CD4-positive, CD25-positive, alpha-beta regulatory T cell (primary cell): ENCODE measurements at regions not wholly inside any gene's neighbourhood (a gene's known extent, or its start where the extent isn't known, plus 50 kb on each side); places are given as distances from the start of the nearest gene placed in this dataset.
A peak's percentile ranks its signal among the peaks of the same experiment; 100 is the strongest.

Source experiments
- ATAC-seq, 2 donors: fragments of 150-1000 bp; cut with Tn5 transposase; one replicate each; pipeline ENCODE4 v1.10.0; 2021; ENCODE audit warnings: low read depth in 2 of 2, moderate number of reproducible peaks in 2 of 2, moderate library complexity in 1 of 2
- DNase-seq, 3 donors: peaks; one replicate each; pipeline versions ENCODE4 v3.0.0 to v3.0.0-alpha.2; 2012 to 2022; ENCODE audit warnings: mixed read lengths in 1 of 3
- H3K27ac ChIP-seq: one replicate; pipeline ENCODE4 v1.7.0; 2013; ENCODE audit warnings: mild to moderate bottlenecking, low read length; ENCODE audit not compliant: insufficient read depth, poor library complexity, severe bottlenecking
- H3K27me3 ChIP-seq: one replicate; pipeline ENCODE4 v1.7.0; 2013; ENCODE audit warnings: low read length; ENCODE audit not compliant: control insufficient read depth, insufficient read depth
- H3K36me3 ChIP-seq: one replicate; pipeline ENCODE4 v1.7.0; 2013; ENCODE audit warnings: mild to moderate bottlenecking, low read length, moderate library complexity; ENCODE audit not compliant: control insufficient read depth, insufficient read depth
- H3K4me1 ChIP-seq: 2 replicates; pipeline ENCODE4 v1.7.0; 2013; ENCODE audit warnings: mild to moderate bottlenecking, low read length; ENCODE audit not compliant: insufficient read depth, control insufficient read depth, poor library complexity, severe bottlenecking
- H3K4me3 ChIP-seq: one replicate; pipeline ENCODE4 v1.7.0; 2013; ENCODE audit warnings: low read depth, mild to moderate bottlenecking, low read length, moderate library complexity
- H3K9me3 ChIP-seq, 2 experiments: 1 replicate in 1 of 2; 2 replicates in 1 of 2; pipeline ENCODE4 v1.7.0; 2013; ENCODE audit warnings: low read length in 2 of 2, mild to moderate bottlenecking in 1 of 2, moderate library complexity in 1 of 2; ENCODE audit not compliant: control insufficient read depth in 2 of 2
- H3K27ac Mint-ChIP-seq, 3 donors: one replicate each; pipeline ENCODE4 v1.8.0; 2020 to 2022; ENCODE audit warnings: mild to moderate bottlenecking in 3 of 3, mixed read lengths in 3 of 3, moderate library complexity in 2 of 3
- H3K27me3 Mint-ChIP-seq: one replicate; pipeline ENCODE4 v1.8.0; 2022; ENCODE audit warnings: mild to moderate bottlenecking, mixed read lengths
- H3K36me3 Mint-ChIP-seq: one replicate; pipeline ENCODE4 v1.8.0; 2020; ENCODE audit warnings: mixed read lengths
- H3K4me1 Mint-ChIP-seq, 4 donors: one replicate each; pipeline ENCODE4 v1.8.0; 2020 to 2022; ENCODE audit warnings: mixed read lengths in 4 of 4, mild to moderate bottlenecking in 1 of 4
- H3K4me3 Mint-ChIP-seq, 4 donors: one replicate each; pipeline ENCODE4 v1.8.0; 2020 to 2022; ENCODE audit warnings: mild to moderate bottlenecking in 4 of 4, mixed read lengths in 4 of 4, moderate library complexity in 3 of 4
- H3K9me3 Mint-ChIP-seq, 7 donors: one replicate each; pipeline ENCODE4 v1.8.0; 2020 to 2022; ENCODE audit warnings: mixed read lengths in 7 of 7, mild to moderate bottlenecking in 3 of 7, moderate library complexity in 2 of 7

GRCh38 chr1:104884939-104885338 lies 1135.2 kb downstream of the AMY1C start:
- H3K4me3 ChIP-seq, result no peak overlapping the region
- no peak overlapping the region for H3K27ac ChIP-seq
- no peaks in the 10 kb centered on the region for H3K27me3 ChIP-seq
- Mint-ChIP-seq H3K27ac (no peak overlapping the region), H3K4me1 (no peaks in the 10 kb centered on the region), H3K27me3 (no peaks in the 10 kb centered on the region), H3K9me3 (peaks cover 0 to 24% (median 5%) of the 10 kb centered on the region in 7 donors), H3K4me3 (no peak overlapping the region), H3K36me3 (no peaks in the 10 kb centered on the region)
- DNase-seq, result no peak
- no peaks in the 10 kb centered on the region for H3K36me3 ChIP-seq
- ATAC-seq, result no peak
- H3K9me3 ChIP-seq, result peaks cover 0 to 5% of the 10 kb centered on the region in 2 experiments
- no peaks in the 10 kb centered on the region for H3K4me1 ChIP-seq

- Histone ChIP-seq H3K9me3 (peaks cover 0 to 11% of the 10 kb centered on the region in 2 experiments), H3K4me1 (no peaks in the 10 kb centered on the region), H3K27me3 (no peaks in the 10 kb centered on the region), H3K36me3 (no peaks in the 10 kb centered on the region), H3K4me3 (no peak overlapping the region), H3K27ac (no peak overlapping the region)
- Mint-ChIP-seq H3K4me3 (no peak overlapping the region), H3K36me3 (no peaks in the 10 kb centered on the region), H3K9me3 (peaks cover 0 to 24% (median 5%) of the 10 kb centered on the region in 7 donors), H3K27ac (no peak overlapping the region), H3K27me3 (no peaks in the 10 kb centered on the region), H3K4me1 (no peaks in the 10 kb centered on the region)
- DNase-seq (no peak), ATAC-seq (no peak)
These were observed 1155.6 kb downstream of the AMY1C start for GRCh38 chr1:104905322-104905721.

- H3K36me3 Mint-ChIP-seq, result no peaks in the 10 kb centered on the region
These were observed 1156.4 kb downstream of the AMY1C start for GRCh38 chr1:104906141-104906540.

GRCh38 chr1:104919188-104919587 lies 1169.5 kb downstream of the AMY1C start:
- ATAC-seq, result no peak
- DNase-seq, result no peak
- H3K27ac ChIP-seq, result no peak overlapping the region
- no peaks in the 10 kb centered on the region for H3K36me3 ChIP-seq
- H3K27ac Mint-ChIP-seq, result no peak overlapping the region
- H3K4me3 Mint-ChIP-seq, result no peak overlapping the region
- H3K4me1 ChIP-seq, result no peaks in the 10 kb centered on the region
- H3K27me3 Mint-ChIP-seq, result no peaks in the 10 kb centered on the region
- H3K27me3 ChIP-seq, result no peaks in the 10 kb centered on the region
- H3K4me1 Mint-ChIP-seq, result no peaks in the 10 kb centered on the region
- H3K9me3 Mint-ChIP-seq, result peaks cover 5 to 22% (median 15%) of the 10 kb centered on the region in 7 donors
- H3K9me3 ChIP-seq, result peaks cover 0 to 3% of the 10 kb centered on the region in 2 experiments
- no peaks in the 10 kb centered on the region for H3K36me3 Mint-ChIP-seq
- H3K4me3 ChIP-seq, result no peak overlapping the region

More at GRCh38 chr1:104906141-104906540, 1156.4 kb downstream of the AMY1C start:
- peaks cover 0 to 11% of the 10 kb centered on the region in 2 experiments for H3K9me3 ChIP-seq
- no peak for DNase-seq
- no peak overlapping the region for H3K27ac Mint-ChIP-seq
- H3K4me1 Mint-ChIP-seq, result no peaks in the 10 kb centered on the region
- ATAC-seq, result no peak
- H3K4me1 ChIP-seq, result no peaks in the 10 kb centered on the region
- no peak overlapping the region for H3K27ac ChIP-seq
- peaks cover 0 to 25% (median 6%) of the 10 kb centered on the region in 7 donors for H3K9me3 Mint-ChIP-seq
- H3K27me3 Mint-ChIP-seq, result no peaks in the 10 kb centered on the region
- H3K36me3 ChIP-seq, result no peaks in the 10 kb centered on the region
- no peaks in the 10 kb centered on the region for H3K27me3 ChIP-seq
- no peak overlapping the region for H3K4me3 Mint-ChIP-seq
- no peak overlapping the region for H3K4me3 ChIP-seq

GRCh38 chr1:104921525-104921924 lies 1171.8 kb downstream of the AMY1C start:
- Histone ChIP-seq H3K4me1 (no peaks in the 10 kb centered on the region), H3K9me3 (peaks cover 0 to 3% of the 10 kb centered on the region in 2 experiments), H3K27ac (no peak overlapping the region), H3K36me3 (no peaks in the 10 kb centered on the region), H3K27me3 (no peaks in the 10 kb centered on the region), H3K4me3 (no peak overlapping the region)
- Mint-ChIP-seq H3K4me1 (no peaks in the 10 kb centered on the region), H3K27me3 (no peaks in the 10 kb centered on the region), H3K36me3 (no peaks in the 10 kb centered on the region), H3K4me3 (no peak overlapping the region), H3K27ac (no peak overlapping the region), H3K9me3 (peaks cover 3 to 27% (median 12%) of the 10 kb centered on the region in 7 donors)
- no peak for ATAC-seq
- no peak for DNase-seq

GRCh38 chr1:104923075-104923474 lies 1173.4 kb downstream of the AMY1C start:
- Mint-ChIP-seq H3K27me3 (no peaks in the 10 kb centered on the region), H3K4me3 (no peak overlapping the region), H3K4me1 (no peaks in the 10 kb centered on the region), H3K27ac (no peak overlapping the region), H3K36me3 (no peaks in the 10 kb centered on the region), H3K9me3 (peaks cover 4 to 30% (median 13%) of the 10 kb centered on the region in 7 donors)
- no peak overlapping the region for H3K27ac ChIP-seq
- no peaks in the 10 kb centered on the region for H3K27me3 ChIP-seq
- no peaks in the 10 kb centered on the region for H3K36me3 ChIP-seq
- DNase-seq (no peak), ATAC-seq (no peak)
- H3K9me3 ChIP-seq, result peaks cover 0 to 4% of the 10 kb centered on the region in 2 experiments
- no peaks in the 10 kb centered on the region for H3K4me1 ChIP-seq
- no peak overlapping the region for H3K4me3 ChIP-seq

GRCh38 chr1:104929280-104929679 lies 1179.6 kb downstream of the AMY1C start:
- ATAC-seq (no peak), DNase-seq (no peak)
- Mint-ChIP-seq H3K27me3 (no peaks in the 10 kb centered on the region), H3K27ac (peak overlapping the region in 1 of 3 donors; percentile 43), H3K4me3 (no peak overlapping the region), H3K36me3 (no peaks in the 10 kb centered on the region), H3K9me3 (peaks cover 0 to 34% (median 13%) of the 10 kb centered on the region in 7 donors), H3K4me1 (no peaks in the 10 kb centered on the region)
- Histone ChIP-seq H3K4me3 (no peak overlapping the region), H3K27ac (no peak overlapping the region), H3K4me1 (no peaks in the 10 kb centered on the region), H3K36me3 (no peaks in the 10 kb centered on the region), H3K9me3 (peaks cover 2 to 19% of the 10 kb centered on the region in 2 experiments), H3K27me3 (no peaks in the 10 kb centered on the region)

- H3K27me3 ChIP-seq, result no peaks in the 10 kb centered on the region
- no peak overlapping the region for H3K27ac Mint-ChIP-seq
- no peak for ATAC-seq
- H3K27ac ChIP-seq, result no peak overlapping the region
- DNase-seq, result no peak
- peaks cover 0 to 28% (median 11%) of the 10 kb centered on the region in 7 donors for H3K9me3 Mint-ChIP-seq
- no peaks in the 10 kb centered on the region for H3K27me3 Mint-ChIP-seq
- peaks cover 2 to 19% of the 10 kb centered on the region in 2 experiments for H3K9me3 ChIP-seq
- H3K4me1 Mint-ChIP-seq, result no peaks in the 10 kb centered on the region
- H3K4me1 ChIP-seq, result no peaks in the 10 kb centered on the region
- H3K36me3 Mint-ChIP-seq, result no peaks in the 10 kb centered on the region
- H3K4me3 Mint-ChIP-seq, result no peak overlapping the region
- no peak overlapping the region for H3K4me3 ChIP-seq
- H3K36me3 ChIP-seq, result no peaks in the 10 kb centered on the region
These were observed 1182.6 kb downstream of the AMY1C start for GRCh38 chr1:104932030-104932915.
